Adrenal gland (tissue), 5 donors: ENCODE measurements at regions not wholly inside any gene's neighbourhood (a gene's known extent, or its start where the extent isn't known, plus 50 kb on each side); places are given as distances from the start of the nearest gene placed in this dataset.

ENCODE experiments used
- POLR2A ChIP-seq, 2 donors: fragments of 450-650 bp; IDR thresholded peaks; one replicate each; pipeline ENCODE4 v1.6.1; 2017; ENCODE audit warnings: antibody characterized with exemption in 2 of 2, mild to moderate bottlenecking in 2 of 2, moderate library complexity in 1 of 2
- TF ChIP-seq, protein P1 (sequence below), 6 experiments: fragments of 450-650 bp in 4 of 6; fragments of 200-600 bp in 2 of 6; sonication (generic) in 1 of 6; IDR thresholded peaks; 1 replicate in 5 of 6; 2 replicates in 1 of 6; pipeline versions ENCODE4 v1.5.1 to v1.8.0; 2016 to 2021; ENCODE audit warnings: antibody characterized with exemption in 6 of 6, mild to moderate bottlenecking in 2 of 6, moderate library complexity in 1 of 6
- donor health status: DM: no; HTN: no; CAD: no.

- TF ChIP-seq, protein P1, sequence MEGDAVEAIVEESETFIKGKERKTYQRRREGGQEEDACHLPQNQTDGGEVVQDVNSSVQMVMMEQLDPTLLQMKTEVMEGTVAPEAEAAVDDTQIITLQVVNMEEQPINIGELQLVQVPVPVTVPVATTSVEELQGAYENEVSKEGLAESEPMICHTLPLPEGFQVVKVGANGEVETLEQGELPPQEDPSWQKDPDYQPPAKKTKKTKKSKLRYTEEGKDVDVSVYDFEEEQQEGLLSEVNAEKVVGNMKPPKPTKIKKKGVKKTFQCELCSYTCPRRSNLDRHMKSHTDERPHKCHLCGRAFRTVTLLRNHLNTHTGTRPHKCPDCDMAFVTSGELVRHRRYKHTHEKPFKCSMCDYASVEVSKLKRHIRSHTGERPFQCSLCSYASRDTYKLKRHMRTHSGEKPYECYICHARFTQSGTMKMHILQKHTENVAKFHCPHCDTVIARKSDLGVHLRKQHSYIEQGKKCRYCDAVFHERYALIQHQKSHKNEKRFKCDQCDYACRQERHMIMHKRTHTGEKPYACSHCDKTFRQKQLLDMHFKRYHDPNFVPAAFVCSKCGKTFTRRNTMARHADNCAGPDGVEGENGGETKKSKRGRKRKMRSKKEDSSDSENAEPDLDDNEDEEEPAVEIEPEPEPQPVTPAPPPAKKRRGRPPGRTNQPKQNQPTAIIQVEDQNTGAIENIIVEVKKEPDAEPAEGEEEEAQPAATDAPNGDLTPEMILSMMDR (IDR thresholded peaks at IDR 0.05): no peak
- no peak for TF ChIP-seq POLR2A (IDR thresholded peaks at IDR 0.05)
These were observed 87.1 kb downstream of the ZNF486 start for GRCh38 chr19:20254121-20254520.
